GM12801 (cell line): ENCODE measurements at regions not wholly inside any gene's neighbourhood (a gene's known extent, or its start where the extent isn't known, plus 50 kb on each side); places are given as distances from the start of the nearest gene placed in this dataset.

Source experiments
- CTCF ChIP-seq: IDR thresholded peaks from one replicate; pipeline ENCODE4 v1.5.1; 2011; ENCODE audit warnings: control low read depth; ENCODE audit not compliant: insufficient read length; ENCODE audit errors: extremely low read depth

DNA sequence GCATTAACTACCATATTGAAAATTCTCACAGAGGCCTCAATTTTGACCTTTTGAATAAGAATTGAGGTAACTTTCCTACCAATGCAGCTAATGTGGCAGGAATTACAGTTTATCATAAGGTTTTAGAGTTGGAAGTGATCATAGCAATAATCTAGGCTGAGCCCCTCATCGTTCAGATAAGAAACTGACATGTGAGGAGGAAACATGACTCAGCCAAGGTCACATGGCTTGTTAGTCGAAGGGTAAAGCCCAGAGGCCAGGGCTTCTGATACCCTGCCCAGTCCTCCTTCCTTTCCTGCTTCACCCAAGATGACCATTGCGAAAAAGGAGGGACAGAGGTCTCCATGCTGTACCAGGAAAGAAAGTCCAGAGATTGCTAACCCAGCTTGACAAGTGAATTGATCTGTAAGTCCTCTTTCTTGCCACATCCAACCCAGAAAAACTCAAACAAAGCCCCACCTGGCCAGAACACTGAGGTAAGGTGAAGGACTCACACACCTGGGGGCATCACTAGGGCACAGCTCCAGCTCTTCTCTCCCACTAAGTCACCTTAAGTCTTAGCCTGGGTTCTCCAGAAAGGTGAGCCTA lies 174.8 kb downstream of the EN1 start:
- TF ChIP-seq CTCF: no peak

DNA sequence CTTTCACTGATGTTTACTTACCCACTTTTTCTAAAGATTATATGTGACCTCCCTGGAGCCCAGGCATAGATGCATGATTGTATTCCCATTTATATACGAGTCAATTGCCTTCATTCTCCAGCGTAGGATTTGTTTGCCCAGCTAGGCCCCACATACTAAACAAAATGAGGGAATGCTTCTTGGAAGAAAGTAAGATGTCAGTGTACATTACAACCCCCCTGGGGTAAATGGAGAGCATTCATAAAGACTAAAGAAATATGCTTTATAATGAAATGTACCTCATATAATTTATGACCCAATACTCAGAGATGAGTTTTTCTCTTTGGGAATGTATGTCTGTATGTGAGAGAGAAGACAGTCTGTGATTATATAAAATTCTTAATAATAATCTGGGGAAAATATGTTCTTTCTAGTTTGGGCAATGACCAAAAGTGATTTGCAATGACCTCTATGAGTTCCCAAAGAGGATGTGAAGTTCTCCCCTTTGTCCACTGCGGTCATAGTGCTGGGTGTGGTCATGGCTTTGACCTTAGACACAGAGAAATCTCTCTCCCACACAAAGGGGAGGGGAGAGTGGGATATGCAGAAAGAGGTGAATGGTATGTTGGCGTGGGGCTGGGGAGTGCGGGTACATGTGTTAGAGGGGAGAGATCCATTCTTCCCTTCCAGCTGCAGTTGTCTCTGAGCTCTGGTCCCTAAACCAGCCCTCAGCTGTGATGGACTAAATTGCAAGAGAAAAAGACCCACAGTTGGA lies 175.6 kb downstream of the EN1 start:
- no peak for TF ChIP-seq CTCF

- no peak for TF ChIP-seq CTCF
These were observed 176.6 kb downstream of the EN1 start for GRCh38 chr2:118670838-118671237.

DNA sequence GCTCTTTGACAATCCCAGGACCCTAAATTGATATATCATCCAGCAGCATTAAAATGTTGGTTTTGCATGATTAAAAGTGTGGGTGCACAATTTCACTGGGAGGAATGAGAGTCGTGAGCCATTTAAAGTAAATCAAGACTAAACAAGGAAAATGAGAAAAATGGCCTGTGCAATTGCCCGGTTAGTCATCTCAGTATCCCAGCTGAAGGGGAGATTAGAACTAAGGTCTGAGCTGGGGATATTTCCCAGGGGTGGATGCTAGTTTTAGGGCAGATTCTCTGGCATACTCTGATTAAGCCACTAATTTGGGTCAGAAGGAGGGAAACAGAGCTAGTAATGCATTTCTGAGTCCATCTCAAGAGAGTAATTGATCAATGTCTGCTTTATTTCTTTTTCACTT lies 177.2 kb downstream of the EN1 start:
- no peak for TF ChIP-seq CTCF

- no peak for TF ChIP-seq CTCF
These were observed 177.8 kb downstream of the EN1 start for GRCh38 chr2:118669654-118670053.

- no peak for TF ChIP-seq CTCF
These were observed 178.7 kb downstream of the EN1 start for GRCh38 chr2:118668431-118669424.

DNA sequence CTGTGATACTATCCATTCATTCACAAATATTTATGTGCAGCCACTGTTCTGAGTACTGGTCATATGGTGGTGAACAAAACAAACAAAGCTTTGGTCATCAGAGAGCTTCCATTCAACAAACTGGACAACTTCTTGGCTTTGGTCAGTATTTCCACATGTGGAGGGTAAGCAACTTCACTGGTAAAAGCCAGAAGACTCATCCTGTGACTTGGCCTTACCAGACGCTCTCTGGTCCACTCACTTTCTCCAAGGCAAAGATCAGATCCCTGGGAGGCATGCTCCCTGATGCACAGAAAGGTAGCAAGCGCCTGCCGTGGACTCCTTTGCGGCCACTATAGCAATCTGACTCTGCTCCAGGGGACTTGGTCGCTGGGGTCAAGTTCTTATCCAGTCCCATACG lies 179.5 kb downstream of the EN1 start:
- no peak for TF ChIP-seq CTCF
